ENCODE measurements at regions not wholly inside any gene's neighbourhood (a gene's known extent, or its start where the extent isn't known, plus 50 kb on each side); places are given as distances from the start of the nearest gene placed in this dataset.

DNA sequence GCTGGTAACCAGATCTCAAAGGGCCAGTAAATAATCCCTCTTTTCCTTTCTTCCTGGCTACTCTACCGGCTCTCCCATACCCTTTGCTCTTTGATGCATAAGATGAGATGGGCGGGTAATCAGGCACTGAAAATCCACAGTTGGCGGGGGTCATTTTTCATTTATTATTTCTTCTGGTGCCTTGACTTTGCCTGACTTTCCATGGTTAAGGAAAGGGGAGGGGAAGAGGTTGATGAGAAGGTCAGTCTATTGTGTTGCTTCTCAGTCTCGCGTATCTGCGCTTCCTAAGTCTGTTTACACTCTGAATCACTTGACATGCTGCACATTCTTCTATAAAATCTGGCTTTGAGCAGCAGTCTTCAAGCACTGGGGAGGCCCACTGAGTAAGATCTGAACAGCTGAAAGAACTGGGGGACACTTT is 121.1 kb upstream of the HDGFL1 start (continued):
- TF ChIP-seq, protein P1, sequence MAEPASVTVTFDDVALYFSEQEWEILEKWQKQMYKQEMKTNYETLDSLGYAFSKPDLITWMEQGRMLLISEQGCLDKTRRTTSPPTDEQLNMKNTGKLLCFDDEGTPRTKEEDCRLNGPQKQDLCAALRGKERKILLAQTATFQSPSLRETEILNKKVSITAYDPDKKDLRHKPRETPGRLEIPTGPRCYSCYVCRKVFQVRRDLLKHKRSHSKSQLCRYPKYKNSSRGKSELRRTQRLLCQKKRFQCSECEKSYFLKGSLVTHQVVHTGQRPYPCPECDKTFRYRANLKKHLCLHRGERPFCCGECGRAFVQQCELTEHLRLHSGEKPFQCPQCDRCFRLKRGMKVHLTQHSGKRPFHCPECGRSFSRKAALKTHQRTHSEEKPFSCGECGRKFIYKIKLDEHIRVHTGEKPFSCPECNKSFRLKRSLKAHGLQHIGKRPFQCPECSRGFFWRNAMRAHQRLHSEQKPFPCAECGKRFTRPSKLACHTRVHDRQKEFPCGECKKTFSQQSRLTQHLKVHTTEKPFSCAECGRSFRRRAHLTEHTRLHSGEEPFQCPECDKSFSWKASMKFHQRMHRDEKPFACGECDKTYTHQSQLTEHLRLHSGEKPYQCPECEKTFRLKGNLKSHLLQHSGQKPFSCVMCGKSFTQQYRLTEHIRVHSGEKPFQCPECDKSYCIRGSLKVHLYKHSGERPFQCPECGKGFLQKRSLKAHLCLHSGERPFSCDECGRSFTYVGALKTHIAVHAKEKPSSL (CRISPR knock-in tag; conservative IDR thresholded peaks at IDR 0.05) = no peak
- TF ChIP-seq NR1H2 (CRISPR knock-in tag; IDR thresholded peaks at IDR 0.05) (no peak), TEAD4 (CRISPR knock-in tag; IDR thresholded peaks at IDR 0.05) (no peak), NFATC4 (CRISPR knock-in tag; IDR thresholded peaks at IDR 0.05) (no peak)
- TF ChIP-seq, protein P2, sequence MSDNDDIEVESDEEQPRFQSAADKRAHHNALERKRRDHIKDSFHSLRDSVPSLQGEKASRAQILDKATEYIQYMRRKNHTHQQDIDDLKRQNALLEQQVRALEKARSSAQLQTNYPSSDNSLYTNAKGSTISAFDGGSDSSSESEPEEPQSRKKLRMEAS (CRISPR knock-in tag; IDR thresholded peaks at IDR 0.05) = no peak
- TF ChIP-seq, protein P3, sequence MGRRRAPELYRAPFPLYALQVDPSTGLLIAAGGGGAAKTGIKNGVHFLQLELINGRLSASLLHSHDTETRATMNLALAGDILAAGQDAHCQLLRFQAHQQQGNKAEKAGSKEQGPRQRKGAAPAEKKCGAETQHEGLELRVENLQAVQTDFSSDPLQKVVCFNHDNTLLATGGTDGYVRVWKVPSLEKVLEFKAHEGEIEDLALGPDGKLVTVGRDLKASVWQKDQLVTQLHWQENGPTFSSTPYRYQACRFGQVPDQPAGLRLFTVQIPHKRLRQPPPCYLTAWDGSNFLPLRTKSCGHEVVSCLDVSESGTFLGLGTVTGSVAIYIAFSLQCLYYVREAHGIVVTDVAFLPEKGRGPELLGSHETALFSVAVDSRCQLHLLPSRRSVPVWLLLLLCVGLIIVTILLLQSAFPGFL (CRISPR knock-in tag; IDR thresholded peaks at IDR 0.05; ENCODE audit: borderline replicate concordance) = no peak
- TF ChIP-seq, protein P4, sequence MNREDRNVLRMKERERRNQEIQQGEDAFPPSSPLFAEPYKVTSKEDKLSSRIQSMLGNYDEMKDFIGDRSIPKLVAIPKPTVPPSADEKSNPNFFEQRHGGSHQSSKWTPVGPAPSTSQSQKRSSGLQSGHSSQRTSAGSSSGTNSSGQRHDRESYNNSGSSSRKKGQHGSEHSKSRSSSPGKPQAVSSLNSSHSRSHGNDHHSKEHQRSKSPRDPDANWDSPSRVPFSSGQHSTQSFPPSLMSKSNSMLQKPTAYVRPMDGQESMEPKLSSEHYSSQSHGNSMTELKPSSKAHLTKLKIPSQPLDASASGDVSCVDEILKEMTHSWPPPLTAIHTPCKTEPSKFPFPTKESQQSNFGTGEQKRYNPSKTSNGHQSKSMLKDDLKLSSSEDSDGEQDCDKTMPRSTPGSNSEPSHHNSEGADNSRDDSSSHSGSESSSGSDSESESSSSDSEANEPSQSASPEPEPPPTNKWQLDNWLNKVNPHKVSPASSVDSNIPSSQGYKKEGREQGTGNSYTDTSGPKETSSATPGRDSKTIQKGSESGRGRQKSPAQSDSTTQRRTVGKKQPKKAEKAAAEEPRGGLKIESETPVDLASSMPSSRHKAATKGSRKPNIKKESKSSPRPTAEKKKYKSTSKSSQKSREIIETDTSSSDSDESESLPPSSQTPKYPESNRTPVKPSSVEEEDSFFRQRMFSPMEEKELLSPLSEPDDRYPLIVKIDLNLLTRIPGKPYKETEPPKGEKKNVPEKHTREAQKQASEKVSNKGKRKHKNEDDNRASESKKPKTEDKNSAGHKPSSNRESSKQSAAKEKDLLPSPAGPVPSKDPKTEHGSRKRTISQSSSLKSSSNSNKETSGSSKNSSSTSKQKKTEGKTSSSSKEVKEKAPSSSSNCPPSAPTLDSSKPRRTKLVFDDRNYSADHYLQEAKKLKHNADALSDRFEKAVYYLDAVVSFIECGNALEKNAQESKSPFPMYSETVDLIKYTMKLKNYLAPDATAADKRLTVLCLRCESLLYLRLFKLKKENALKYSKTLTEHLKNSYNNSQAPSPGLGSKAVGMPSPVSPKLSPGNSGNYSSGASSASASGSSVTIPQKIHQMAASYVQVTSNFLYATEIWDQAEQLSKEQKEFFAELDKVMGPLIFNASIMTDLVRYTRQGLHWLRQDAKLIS (CRISPR knock-in tag; IDR thresholded peaks at IDR 0.05; ENCODE audit: borderline replicate concordance) = no peak

DNA sequence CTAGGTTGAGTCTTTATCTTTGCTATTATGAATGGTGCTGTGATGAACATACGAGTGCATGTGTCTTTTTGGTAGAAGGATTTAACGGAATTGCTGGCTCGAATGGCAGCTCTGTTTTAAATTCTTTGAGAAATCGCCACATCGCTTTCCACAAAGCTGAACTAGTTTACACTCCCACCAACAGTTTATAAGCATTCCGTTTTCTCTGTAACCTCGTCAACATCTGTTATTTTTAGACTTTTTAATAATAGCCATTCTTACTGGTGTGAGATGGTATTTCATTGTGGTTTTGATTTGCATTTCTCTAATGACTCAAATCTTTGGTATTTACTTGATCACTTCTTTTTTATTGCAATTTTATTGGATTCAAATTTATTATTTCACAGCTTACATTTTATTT is 117.4 kb upstream of the HDGFL1 start:
- Mint-ChIP-seq H3K4me3 (no peak overlapping the region), H3K27me3 (ENCODE audit: low read depth) (no peaks in the 10 kb centered on the region), H3K9me3 (0 out of 2 replicates have a peak, but pooled peaks cover 4% of the 10 kb centered on the region), H3K4me1 (peaks cover 14% of the 10 kb centered on the region), H3K36me3 (no peaks in the 10 kb centered on the region), H3K27ac (no peak overlapping the region)
- DNase-seq (ENCODE audit: low spot score) (no peak), ATAC-seq (no peak)
- ChIA-PET POLR2A (no interaction called here), CTCF (no interaction called here)
- TF ChIP-seq, protein P5, sequence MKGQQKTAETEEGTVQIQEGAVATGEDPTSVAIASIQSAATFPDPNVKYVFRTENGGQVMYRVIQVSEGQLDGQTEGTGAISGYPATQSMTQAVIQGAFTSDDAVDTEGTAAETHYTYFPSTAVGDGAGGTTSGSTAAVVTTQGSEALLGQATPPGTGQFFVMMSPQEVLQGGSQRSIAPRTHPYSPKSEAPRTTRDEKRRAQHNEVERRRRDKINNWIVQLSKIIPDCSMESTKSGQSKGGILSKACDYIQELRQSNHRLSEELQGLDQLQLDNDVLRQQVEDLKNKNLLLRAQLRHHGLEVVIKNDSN (CRISPR knock-in tag; IDR thresholded peaks at IDR 0.05) = no peak
- TF ChIP-seq FOXP1 (CRISPR knock-in tag; IDR thresholded peaks at IDR 0.05; ENCODE audit: borderline replicate concordance) = no peak
- TF ChIP-seq, protein P4 (CRISPR knock-in tag; IDR thresholded peaks at IDR 0.05; ENCODE audit: borderline replicate concordance) = no peak
- TF ChIP-seq EMX1 (CRISPR knock-in tag; IDR thresholded peaks at IDR 0.05) = no peak
- TF ChIP-seq HMGA2 (CRISPR knock-in tag; IDR thresholded peaks at IDR 0.05) = no peak
- TF ChIP-seq, protein P6, sequence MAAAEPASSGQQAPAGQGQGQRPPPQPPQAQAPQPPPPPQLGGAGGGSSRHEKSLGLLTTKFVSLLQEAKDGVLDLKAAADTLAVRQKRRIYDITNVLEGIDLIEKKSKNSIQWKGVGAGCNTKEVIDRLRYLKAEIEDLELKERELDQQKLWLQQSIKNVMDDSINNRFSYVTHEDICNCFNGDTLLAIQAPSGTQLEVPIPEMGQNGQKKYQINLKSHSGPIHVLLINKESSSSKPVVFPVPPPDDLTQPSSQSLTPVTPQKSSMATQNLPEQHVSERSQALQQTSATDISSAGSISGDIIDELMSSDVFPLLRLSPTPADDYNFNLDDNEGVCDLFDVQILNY (CRISPR knock-in tag; IDR thresholded peaks at IDR 0.05) = no peak
- TF ChIP-seq TP53 (CRISPR knock-in tag; IDR thresholded peaks at IDR 0.05) = no peak
- TF ChIP-seq IRF2 (CRISPR knock-in tag; IDR thresholded peaks at IDR 0.05; ENCODE audit: borderline replicate concordance, low read depth) = no peak
- TF ChIP-seq FOXK1 (CRISPR knock-in tag; IDR thresholded peaks at IDR 0.05) = no peak
- no peak for TF ChIP-seq CBFB (CRISPR knock-in tag; IDR thresholded peaks at IDR 0.05; ENCODE audit: low read depth)
- TF ChIP-seq, protein P7, sequence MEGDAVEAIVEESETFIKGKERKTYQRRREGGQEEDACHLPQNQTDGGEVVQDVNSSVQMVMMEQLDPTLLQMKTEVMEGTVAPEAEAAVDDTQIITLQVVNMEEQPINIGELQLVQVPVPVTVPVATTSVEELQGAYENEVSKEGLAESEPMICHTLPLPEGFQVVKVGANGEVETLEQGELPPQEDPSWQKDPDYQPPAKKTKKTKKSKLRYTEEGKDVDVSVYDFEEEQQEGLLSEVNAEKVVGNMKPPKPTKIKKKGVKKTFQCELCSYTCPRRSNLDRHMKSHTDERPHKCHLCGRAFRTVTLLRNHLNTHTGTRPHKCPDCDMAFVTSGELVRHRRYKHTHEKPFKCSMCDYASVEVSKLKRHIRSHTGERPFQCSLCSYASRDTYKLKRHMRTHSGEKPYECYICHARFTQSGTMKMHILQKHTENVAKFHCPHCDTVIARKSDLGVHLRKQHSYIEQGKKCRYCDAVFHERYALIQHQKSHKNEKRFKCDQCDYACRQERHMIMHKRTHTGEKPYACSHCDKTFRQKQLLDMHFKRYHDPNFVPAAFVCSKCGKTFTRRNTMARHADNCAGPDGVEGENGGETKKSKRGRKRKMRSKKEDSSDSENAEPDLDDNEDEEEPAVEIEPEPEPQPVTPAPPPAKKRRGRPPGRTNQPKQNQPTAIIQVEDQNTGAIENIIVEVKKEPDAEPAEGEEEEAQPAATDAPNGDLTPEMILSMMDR (IDR thresholded peaks at IDR 0.05) = no peak
- TF ChIP-seq, protein P8, sequence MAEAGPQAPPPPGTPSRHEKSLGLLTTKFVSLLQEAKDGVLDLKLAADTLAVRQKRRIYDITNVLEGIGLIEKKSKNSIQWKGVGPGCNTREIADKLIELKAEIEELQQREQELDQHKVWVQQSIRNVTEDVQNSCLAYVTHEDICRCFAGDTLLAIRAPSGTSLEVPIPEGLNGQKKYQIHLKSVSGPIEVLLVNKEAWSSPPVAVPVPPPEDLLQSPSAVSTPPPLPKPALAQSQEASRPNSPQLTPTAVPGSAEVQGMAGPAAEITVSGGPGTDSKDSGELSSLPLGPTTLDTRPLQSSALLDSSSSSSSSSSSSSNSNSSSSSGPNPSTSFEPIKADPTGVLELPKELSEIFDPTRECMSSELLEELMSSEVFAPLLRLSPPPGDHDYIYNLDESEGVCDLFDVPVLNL (CRISPR knock-in tag; IDR thresholded peaks at IDR 0.05; ENCODE audit: borderline replicate concordance, low read depth) = no peak
- TF ChIP-seq ESRRA (CRISPR knock-in tag; IDR thresholded peaks at IDR 0.05; ENCODE audit: borderline replicate concordance) = no peak
